ENCODE measurements at regions not wholly inside any gene's neighbourhood (a gene's known extent, or its start where the extent isn't known, plus 50 kb on each side); places are given as distances from the start of the nearest gene placed in this dataset.
A peak's percentile ranks its signal among the peaks of the same experiment; 100 is the strongest.

DNA sequence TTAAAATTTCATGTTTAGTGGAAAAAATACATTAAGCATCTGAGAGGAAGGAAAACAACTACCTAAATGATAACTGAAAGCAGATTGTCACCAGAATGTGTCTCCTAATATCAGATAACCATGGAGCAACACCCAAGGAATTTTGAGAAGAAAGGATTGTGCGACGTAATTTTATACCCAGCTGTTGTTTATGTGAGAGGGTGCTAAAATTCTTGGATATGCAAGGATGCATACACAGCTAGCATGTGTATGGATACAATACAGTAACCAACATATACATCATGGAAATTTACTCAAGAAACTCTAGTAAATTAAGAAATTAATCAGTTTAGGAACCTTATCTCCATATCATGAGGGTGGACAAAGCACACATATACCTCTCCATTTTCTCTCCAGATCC, 290.9 kb downstream of the HS3ST3A1 start:
- no peak overlapping the region for H3K4ac ChIP-seq (ENCODE audit: low read depth, low read length)
- DNase-seq, result no peak

DNA sequence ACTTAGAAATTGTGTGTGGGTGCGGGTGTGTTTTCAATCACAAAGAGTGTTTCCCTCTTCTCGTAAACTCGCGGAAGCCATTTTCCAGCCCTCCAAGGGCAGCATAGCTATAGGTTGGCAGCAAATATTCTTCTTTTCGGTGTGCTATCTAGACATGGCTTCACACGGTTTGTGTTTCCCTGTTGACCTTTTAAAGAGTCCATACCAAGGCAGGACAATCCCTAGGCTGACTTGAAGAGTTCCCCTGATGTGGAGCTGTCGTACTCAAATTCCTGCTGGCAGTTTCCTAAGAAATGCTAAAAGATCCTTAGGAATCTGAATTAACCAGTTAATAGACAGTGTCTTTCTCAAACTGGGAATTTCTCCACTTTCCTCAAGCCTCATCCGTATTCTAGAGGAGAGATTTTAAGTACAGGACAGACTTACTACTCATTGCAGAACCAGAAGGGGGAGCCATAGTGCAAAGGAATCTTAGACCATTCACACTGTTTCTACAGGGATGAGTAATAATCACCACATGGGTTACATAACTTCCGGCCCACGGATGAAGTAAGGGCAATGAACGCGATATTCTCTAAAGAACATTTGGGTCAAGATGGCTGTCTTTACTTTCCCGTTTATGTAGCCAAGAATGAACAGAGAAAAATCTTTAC, 288.6 kb upstream of the ELAC2 start:
- no peak overlapping the region for H4K5ac ChIP-seq (ENCODE audit: low read length)
- no peaks in the 10 kb centered on the region for H3K27me3 ChIP-seq (ENCODE audit: insufficient read depth, low read length, poor library complexity)
- no peaks in the 10 kb centered on the region for H3K36me3 ChIP-seq (ENCODE audit: control insufficient read depth, insufficient read depth, low read length)
- H3K4me1 ChIP-seq (ENCODE audit: control insufficient read depth, low read depth, low read length), result no peaks in the 10 kb centered on the region
- H3K56ac ChIP-seq (ENCODE audit: low read length), result no peak overlapping the region
- H3K4ac ChIP-seq (ENCODE audit: low read depth, low read length), result peak overlapping the region; percentile 31
- H3K4me3 ChIP-seq (ENCODE audit: low read length), result no peak overlapping the region
- H3K4me2 ChIP-seq (ENCODE audit: low read length), result no peak overlapping the region
- no peak overlapping the region for H2AK5ac ChIP-seq (ENCODE audit: low read length)
- no peaks in the 10 kb centered on the region for H3K79me1 ChIP-seq (ENCODE audit: low read length)
- no peak overlapping the region for H2BK5ac ChIP-seq (ENCODE audit: low read length)
- peak overlapping the region; percentile 60 for H3K18ac ChIP-seq (ENCODE audit: low read length)
- no peak overlapping the region for H3K27ac ChIP-seq (ENCODE audit: low read depth, low read length)
- no peak overlapping the region for H2BK120ac ChIP-seq (ENCODE audit: low read depth, low read length)
- H2BK15ac ChIP-seq (replicated peaks; ENCODE audit: low read depth), result no peak overlapping the region
- H4K8ac ChIP-seq (ENCODE audit: low read depth, low read length), result no peak overlapping the region
- no peaks in the 10 kb centered on the region for H3K79me2 ChIP-seq (ENCODE audit: control insufficient read depth, insufficient read depth, low read length)
- peak; percentile 91 for DNase-seq
- WGBS (ENCODE audit: extremely low coverage, insufficient coverage, low lambda C conversion rate), result no CpG with 5 or more reads among the region's 13 CpGs
- no peak overlapping the region for H3K9ac ChIP-seq (ENCODE audit: low read length)
- no peak overlapping the region for H3K23ac ChIP-seq (ENCODE audit: low read length)

More for the DNA sequence above, 290.9 kb downstream of the HS3ST3A1 start:
- no CpG with 5 or more reads among the region's 2 CpGs for WGBS (ENCODE audit: extremely low coverage, insufficient coverage, low lambda C conversion rate)
- Histone ChIP-seq H2AK5ac (ENCODE audit: low read length) (no peak overlapping the region), H4K8ac (ENCODE audit: low read depth, low read length) (no peak overlapping the region), H3K4me3 (ENCODE audit: low read length) (no peak overlapping the region), H4K5ac (ENCODE audit: low read length) (no peak overlapping the region), H3K79me2 (ENCODE audit: control insufficient read depth, insufficient read depth, low read length) (no peaks in the 10 kb centered on the region), H3K79me1 (ENCODE audit: low read length) (no peaks in the 10 kb centered on the region), H3K4me1 (ENCODE audit: control insufficient read depth, low read depth, low read length) (no peaks in the 10 kb centered on the region), H3K56ac (ENCODE audit: low read length) (no peak overlapping the region), H3K23ac (ENCODE audit: low read length) (no peak overlapping the region), H2BK15ac (replicated peaks; ENCODE audit: low read depth) (no peak overlapping the region), H3K27me3 (ENCODE audit: insufficient read depth, low read length, poor library complexity) (no peaks in the 10 kb centered on the region), H3K36me3 (ENCODE audit: control insufficient read depth, insufficient read depth, low read length) (no peaks in the 10 kb centered on the region), H3K4me2 (ENCODE audit: low read length) (no peak overlapping the region), H3K9ac (ENCODE audit: low read length) (no peak overlapping the region), H2BK120ac (ENCODE audit: low read depth, low read length) (no peak overlapping the region), H3K18ac (ENCODE audit: low read length) (no peak overlapping the region), H3K27ac (ENCODE audit: low read depth, low read length) (no peak overlapping the region), H2BK5ac (ENCODE audit: low read length) (no peak overlapping the region)

DNA sequence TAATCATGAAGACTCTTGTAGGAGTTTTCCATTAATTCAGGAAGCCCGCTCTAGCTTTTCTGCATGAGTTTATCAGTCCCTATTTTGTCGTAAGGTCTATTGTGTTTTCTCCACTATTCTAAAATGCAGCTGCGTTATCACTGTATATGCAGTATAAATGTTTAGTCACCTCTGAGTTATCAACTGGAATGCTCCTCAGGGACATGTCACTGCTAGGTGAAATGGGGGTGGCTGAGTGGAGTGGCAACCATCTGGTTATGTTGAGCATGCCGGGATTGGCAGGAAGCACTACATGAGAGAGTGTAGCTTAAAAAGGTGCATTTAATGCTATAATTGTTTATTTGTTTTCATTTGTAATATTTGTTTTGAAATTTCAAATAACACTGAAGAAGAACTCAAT, 285.2 kb upstream of the ELAC2 start:
- Histone ChIP-seq H3K4me3 (ENCODE audit: low read length) (no peak overlapping the region), H3K27me3 (ENCODE audit: insufficient read depth, low read length, poor library complexity) (no peaks in the 10 kb centered on the region), H3K23ac (ENCODE audit: low read length) (no peak overlapping the region), H2BK5ac (ENCODE audit: low read length) (no peak overlapping the region), H4K5ac (ENCODE audit: low read length) (no peak overlapping the region), H3K4me2 (ENCODE audit: low read length) (no peak overlapping the region), H2AK5ac (ENCODE audit: low read length) (no peak overlapping the region), H3K56ac (ENCODE audit: low read length) (no peak overlapping the region), H3K18ac (ENCODE audit: low read length) (no peak overlapping the region), H3K79me2 (ENCODE audit: control insufficient read depth, insufficient read depth, low read length) (no peaks in the 10 kb centered on the region), H2BK120ac (ENCODE audit: low read depth, low read length) (no peak overlapping the region), H3K9ac (ENCODE audit: low read length) (no peak overlapping the region), H3K4me1 (ENCODE audit: control insufficient read depth, low read depth, low read length) (no peaks in the 10 kb centered on the region), H4K8ac (ENCODE audit: low read depth, low read length) (no peak overlapping the region), H2BK15ac (replicated peaks; ENCODE audit: low read depth) (no peak overlapping the region), H3K79me1 (ENCODE audit: low read length) (no peaks in the 10 kb centered on the region), H3K27ac (ENCODE audit: low read depth, low read length) (no peak overlapping the region), H3K4ac (ENCODE audit: low read depth, low read length) (no peak overlapping the region), H3K36me3 (ENCODE audit: control insufficient read depth, insufficient read depth, low read length) (no peaks in the 10 kb centered on the region)
- no CpG with 5 or more reads among the region's 4 CpGs for WGBS (ENCODE audit: extremely low coverage, insufficient coverage, low lambda C conversion rate)
- DNase-seq, result no peak

DNA sequence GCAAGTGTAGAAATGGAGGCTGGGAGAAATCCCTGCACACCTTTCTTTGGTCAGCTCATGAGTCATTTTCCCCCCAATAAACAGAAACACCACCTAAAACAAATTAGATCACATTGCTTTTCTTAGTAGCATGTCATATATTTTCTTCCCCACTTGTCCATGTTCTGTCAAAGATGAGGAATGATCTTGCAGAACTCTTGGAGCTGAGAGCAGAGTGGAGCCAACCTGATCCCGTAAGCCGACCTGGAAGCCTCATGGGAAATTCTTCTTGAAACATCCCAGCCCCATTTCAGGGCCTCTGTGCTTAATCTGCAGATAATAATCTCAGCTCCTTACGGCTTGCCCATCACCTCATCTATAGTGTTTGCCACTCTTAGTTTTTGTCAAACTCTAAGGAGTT, 284.6 kb upstream of the ELAC2 start:
- Histone ChIP-seq H3K9ac (ENCODE audit: low read length) (no peak overlapping the region), H3K79me1 (ENCODE audit: low read length) (no peaks in the 10 kb centered on the region), H3K4ac (ENCODE audit: low read depth, low read length) (no peak overlapping the region), H3K4me2 (ENCODE audit: low read length) (no peak overlapping the region), H3K56ac (ENCODE audit: low read length) (no peak overlapping the region), H3K23ac (ENCODE audit: low read length) (no peak overlapping the region), H3K4me3 (ENCODE audit: low read length) (no peak overlapping the region), H3K27me3 (ENCODE audit: insufficient read depth, low read length, poor library complexity) (no peaks in the 10 kb centered on the region), H3K79me2 (ENCODE audit: control insufficient read depth, insufficient read depth, low read length) (no peaks in the 10 kb centered on the region), H2BK120ac (ENCODE audit: low read depth, low read length) (no peak overlapping the region), H3K18ac (ENCODE audit: low read length) (no peak overlapping the region), H2BK15ac (replicated peaks; ENCODE audit: low read depth) (no peak overlapping the region), H4K8ac (ENCODE audit: low read depth, low read length) (no peak overlapping the region), H3K4me1 (ENCODE audit: control insufficient read depth, low read depth, low read length) (no peaks in the 10 kb centered on the region), H2BK5ac (ENCODE audit: low read length) (no peak overlapping the region), H3K27ac (ENCODE audit: low read depth, low read length) (no peak overlapping the region), H3K36me3 (ENCODE audit: control insufficient read depth, insufficient read depth, low read length) (no peaks in the 10 kb centered on the region), H2AK5ac (ENCODE audit: low read length) (no peak overlapping the region), H4K5ac (ENCODE audit: low read length) (no peak overlapping the region)
- WGBS (ENCODE audit: extremely low coverage, insufficient coverage, low lambda C conversion rate), result no CpG with 5 or more reads among the region's 3 CpGs
- DNase-seq, result no peak

DNA sequence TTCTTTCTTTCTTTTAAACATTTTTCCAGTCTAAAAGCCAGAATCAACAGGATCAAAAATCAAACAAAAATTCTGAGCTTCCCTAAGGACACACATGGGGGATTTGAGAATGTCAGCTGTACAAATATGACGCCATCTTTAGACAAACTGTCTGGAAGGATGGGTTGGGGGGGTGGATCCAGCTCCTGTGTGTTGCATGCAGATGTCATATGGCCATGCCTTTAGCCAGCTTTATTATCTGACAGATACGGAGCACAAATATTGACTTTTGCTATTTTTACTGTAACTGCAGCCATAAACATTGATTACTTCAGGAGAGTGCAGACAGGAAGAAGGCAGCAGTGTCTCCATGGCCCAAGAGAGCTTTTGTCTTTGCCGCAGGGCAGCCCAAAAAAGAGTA, 279.4 kb upstream of the ELAC2 start:
- Histone ChIP-seq H3K79me2 (ENCODE audit: control insufficient read depth, insufficient read depth, low read length) (no peaks in the 10 kb centered on the region), H3K27ac (ENCODE audit: low read depth, low read length) (no peak overlapping the region), H2BK5ac (ENCODE audit: low read length) (no peak overlapping the region), H2BK120ac (ENCODE audit: low read depth, low read length) (no peak overlapping the region), H3K36me3 (ENCODE audit: control insufficient read depth, insufficient read depth, low read length) (no peaks in the 10 kb centered on the region), H2AK5ac (ENCODE audit: low read length) (no peak overlapping the region), H3K23ac (ENCODE audit: low read length) (no peak overlapping the region), H3K4me3 (ENCODE audit: low read length) (no peak overlapping the region), H4K5ac (ENCODE audit: low read length) (no peak overlapping the region), H3K9ac (ENCODE audit: low read length) (no peak overlapping the region), H3K4me1 (ENCODE audit: control insufficient read depth, low read depth, low read length) (no peaks in the 10 kb centered on the region), H3K56ac (ENCODE audit: low read length) (no peak overlapping the region), H3K18ac (ENCODE audit: low read length) (no peak overlapping the region), H2BK15ac (replicated peaks; ENCODE audit: low read depth) (no peak overlapping the region), H3K4me2 (ENCODE audit: low read length) (no peak overlapping the region), H3K4ac (ENCODE audit: low read depth, low read length) (no peak overlapping the region), H4K8ac (ENCODE audit: low read depth, low read length) (no peak overlapping the region), H3K27me3 (ENCODE audit: insufficient read depth, low read length, poor library complexity) (no peaks in the 10 kb centered on the region), H3K79me1 (ENCODE audit: low read length) (no peaks in the 10 kb centered on the region)
- DNase-seq, result no peak
- no CpG with 5 or more reads among the region's 3 CpGs for WGBS (ENCODE audit: extremely low coverage, insufficient coverage, low lambda C conversion rate)

DNA sequence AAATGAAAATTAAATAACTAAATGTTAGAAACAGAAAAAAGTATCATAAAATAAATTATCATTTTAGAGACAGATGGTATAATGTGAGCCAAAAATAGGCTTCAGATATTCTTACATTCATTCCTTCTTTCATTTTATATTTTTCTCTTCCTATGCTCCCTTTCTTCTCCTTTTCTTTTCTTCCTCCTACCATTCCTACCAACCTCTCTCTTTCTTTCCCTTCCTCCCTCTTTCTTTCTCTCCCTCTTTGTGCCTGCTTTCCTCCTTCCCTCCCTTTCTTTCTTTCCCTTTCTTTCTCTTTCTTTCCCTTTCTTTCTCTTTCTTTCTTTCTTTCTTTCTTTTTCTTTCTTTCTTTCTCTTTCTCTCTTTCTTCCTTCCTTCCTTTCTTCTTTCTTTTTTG, 275.6 kb upstream of the ELAC2 start:
- no peak overlapping the region for H3K18ac ChIP-seq (ENCODE audit: low read length)
- H2BK120ac ChIP-seq (ENCODE audit: low read depth, low read length), result no peak overlapping the region
- no peak overlapping the region for H3K4me2 ChIP-seq (ENCODE audit: low read length)
- no peak overlapping the region for H3K56ac ChIP-seq (ENCODE audit: low read length)
- no peak overlapping the region for H3K23ac ChIP-seq (ENCODE audit: low read length)
- H3K79me1 ChIP-seq (ENCODE audit: low read length), result no peaks in the 10 kb centered on the region
- no peak overlapping the region for H4K8ac ChIP-seq (ENCODE audit: low read depth, low read length)
- no peak overlapping the region for H2BK5ac ChIP-seq (ENCODE audit: low read length)
- H3K9ac ChIP-seq (ENCODE audit: low read length), result no peak overlapping the region
- no peak overlapping the region for H2AK5ac ChIP-seq (ENCODE audit: low read length)
- no peak overlapping the region for H2BK15ac ChIP-seq (replicated peaks; ENCODE audit: low read depth)
- no peak overlapping the region for H3K4me3 ChIP-seq (ENCODE audit: low read length)
- H3K4ac ChIP-seq (ENCODE audit: low read depth, low read length), result no peak overlapping the region
- no peak overlapping the region for H3K27ac ChIP-seq (ENCODE audit: low read depth, low read length)
- no peaks in the 10 kb centered on the region for H3K4me1 ChIP-seq (ENCODE audit: control insufficient read depth, low read depth, low read length)
- H4K5ac ChIP-seq (ENCODE audit: low read length), result no peak overlapping the region
- H3K36me3 ChIP-seq (ENCODE audit: control insufficient read depth, insufficient read depth, low read length), result no peaks in the 10 kb centered on the region
- no peaks in the 10 kb centered on the region for H3K27me3 ChIP-seq (ENCODE audit: insufficient read depth, low read length, poor library complexity)
- H3K79me2 ChIP-seq (ENCODE audit: control insufficient read depth, insufficient read depth, low read length), result no peaks in the 10 kb centered on the region
- no peak for DNase-seq

All from mesendoderm (in vitro differentiated cells).